Cardiac muscle cell (in vitro differentiated cells and primary cell): ENCODE measurements at regions not wholly inside any gene's neighbourhood (a gene's known extent, or its start where the extent isn't known, plus 50 kb on each side); places are given as distances from the start of the nearest gene placed in this dataset.

ENCODE experiments used
- DNase-seq, 2 donors: peaks; one replicate each; pipeline versions ENCODE4 v3.0.0 to v3.0.0-alpha.2; 2010 to 2017; ENCODE audit warnings: low read depth in 1 of 2, low spot score in 1 of 2
- H3K27ac ChIP-seq: fragments of 200-600 bp; sonication (generic); 2 replicates; pipeline ENCODE4 v1.5.1; 2016
- H3K27me3 ChIP-seq: fragments of 200-600 bp; sonication (generic); 2 replicates; pipeline ENCODE4 v1.6.0; 2016; ENCODE audit warnings: control low read depth
- H3K36me3 ChIP-seq: fragments of 200-600 bp; sonication (generic); 2 replicates; pipeline ENCODE4 v1.5.1; 2016; ENCODE audit warnings: control low read depth
- H3K4me1 ChIP-seq: fragments of 200-600 bp; sonication (generic); 2 replicates; pipeline ENCODE4 v1.8.1; 2017; ENCODE audit warnings: low read depth, mild to moderate bottlenecking, mixed run types
- H3K4me3 ChIP-seq: fragments of 200-600 bp; sonication (generic); 2 replicates; pipeline ENCODE4 v1.5.1; 2016; ENCODE audit warnings: mild to moderate bottlenecking
- H3K9me3 ChIP-seq: fragments of 200-600 bp; sonication (generic); 2 replicates; pipeline ENCODE4 v1.5.1; 2017; ENCODE audit warnings: low read depth, mild to moderate bottlenecking, control low read depth
- TF ChIP-seq, protein P1 (sequence below): IDR thresholded peaks from 2 replicates; pipeline ENCODE4 v1.5.1; 2012; ENCODE audit warnings: low read depth, mild to moderate bottlenecking, low read length

DNA sequence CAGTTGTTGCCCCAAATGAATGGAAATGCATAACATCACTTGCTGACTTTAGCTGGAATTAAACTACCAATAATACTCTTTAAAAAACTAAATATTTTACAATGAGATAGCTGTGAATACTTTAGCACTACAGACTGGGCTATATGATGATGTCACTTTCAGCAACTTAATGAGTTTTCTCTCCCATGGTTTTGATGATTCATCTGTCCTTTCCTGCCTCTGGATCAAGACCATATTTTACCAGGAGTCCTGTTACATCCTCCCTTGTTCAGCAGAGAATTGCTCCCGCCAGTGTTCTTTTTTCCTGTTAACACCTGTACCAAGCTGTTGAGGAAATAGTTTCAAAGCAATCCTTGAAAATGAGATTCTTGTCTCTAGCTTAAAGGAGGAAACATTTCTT, 543.0 kb downstream of the SPRY1 start:
- no peaks in the 10 kb centered on the region for H3K36me3 ChIP-seq
- H3K27me3 ChIP-seq: no peaks in the 10 kb centered on the region
- H3K4me1 ChIP-seq: peaks cover 3% of the 10 kb centered on the region
- DNase-seq: peak in 1 of 2 donors; percentile 82
- TF ChIP-seq, protein P1, sequence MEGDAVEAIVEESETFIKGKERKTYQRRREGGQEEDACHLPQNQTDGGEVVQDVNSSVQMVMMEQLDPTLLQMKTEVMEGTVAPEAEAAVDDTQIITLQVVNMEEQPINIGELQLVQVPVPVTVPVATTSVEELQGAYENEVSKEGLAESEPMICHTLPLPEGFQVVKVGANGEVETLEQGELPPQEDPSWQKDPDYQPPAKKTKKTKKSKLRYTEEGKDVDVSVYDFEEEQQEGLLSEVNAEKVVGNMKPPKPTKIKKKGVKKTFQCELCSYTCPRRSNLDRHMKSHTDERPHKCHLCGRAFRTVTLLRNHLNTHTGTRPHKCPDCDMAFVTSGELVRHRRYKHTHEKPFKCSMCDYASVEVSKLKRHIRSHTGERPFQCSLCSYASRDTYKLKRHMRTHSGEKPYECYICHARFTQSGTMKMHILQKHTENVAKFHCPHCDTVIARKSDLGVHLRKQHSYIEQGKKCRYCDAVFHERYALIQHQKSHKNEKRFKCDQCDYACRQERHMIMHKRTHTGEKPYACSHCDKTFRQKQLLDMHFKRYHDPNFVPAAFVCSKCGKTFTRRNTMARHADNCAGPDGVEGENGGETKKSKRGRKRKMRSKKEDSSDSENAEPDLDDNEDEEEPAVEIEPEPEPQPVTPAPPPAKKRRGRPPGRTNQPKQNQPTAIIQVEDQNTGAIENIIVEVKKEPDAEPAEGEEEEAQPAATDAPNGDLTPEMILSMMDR: no peak
- H3K9me3 ChIP-seq: no peaks in the 10 kb centered on the region
- no peak overlapping the region for H3K27ac ChIP-seq
- no peak overlapping the region for H3K4me3 ChIP-seq

DNA sequence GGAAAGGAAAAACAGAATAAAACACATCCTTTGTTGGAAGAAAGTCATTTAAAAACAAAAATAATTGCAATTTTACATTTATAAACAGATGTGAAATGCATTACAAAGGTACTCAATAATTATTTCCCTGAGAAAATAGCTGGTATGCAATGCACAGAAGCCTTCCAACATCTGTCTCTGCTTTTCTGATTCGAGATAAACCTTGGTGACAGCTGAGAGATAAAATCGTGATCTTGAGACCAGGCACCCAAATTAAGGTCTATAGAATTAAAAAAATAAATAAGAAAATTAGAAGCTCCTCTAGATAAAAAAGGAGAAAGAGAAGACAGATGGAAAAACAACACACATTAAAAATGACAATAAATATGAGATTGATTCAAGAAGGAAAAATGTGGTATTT, 544.0 kb downstream of the SPRY1 start:
- no peaks in the 10 kb centered on the region for H3K27me3 ChIP-seq
- no peaks in the 10 kb centered on the region for H3K9me3 ChIP-seq
- peaks cover 3% of the 10 kb centered on the region for H3K4me1 ChIP-seq
- TF ChIP-seq, protein P1: no peak
- H3K4me3 ChIP-seq: no peak overlapping the region
- H3K36me3 ChIP-seq: no peaks in the 10 kb centered on the region
- no peak overlapping the region for H3K27ac ChIP-seq
- no peak for DNase-seq

DNA sequence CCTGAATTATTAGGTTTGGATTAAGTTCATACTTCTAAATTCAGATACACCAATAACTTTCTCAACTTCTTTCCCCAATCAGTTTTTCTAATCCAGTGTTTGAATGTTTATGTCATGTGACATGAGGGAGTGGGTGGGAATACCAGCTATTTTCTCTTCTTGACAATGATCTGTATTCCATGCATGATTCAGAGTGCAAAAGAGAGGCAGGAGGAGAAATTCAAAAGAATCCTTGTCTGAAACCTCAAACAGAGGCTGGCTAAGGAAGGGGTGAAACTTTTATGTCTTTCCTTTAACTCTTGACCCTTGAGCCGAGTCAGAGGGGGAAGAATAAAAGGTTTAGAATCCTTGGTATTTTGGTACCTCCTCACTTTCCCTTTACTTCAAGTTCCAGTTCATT, 544.7 kb downstream of the SPRY1 start:
- H3K27ac ChIP-seq: no peak overlapping the region
- DNase-seq: peak in 1 of 2 donors; percentile 21
- TF ChIP-seq, protein P1: no peak

DNA sequence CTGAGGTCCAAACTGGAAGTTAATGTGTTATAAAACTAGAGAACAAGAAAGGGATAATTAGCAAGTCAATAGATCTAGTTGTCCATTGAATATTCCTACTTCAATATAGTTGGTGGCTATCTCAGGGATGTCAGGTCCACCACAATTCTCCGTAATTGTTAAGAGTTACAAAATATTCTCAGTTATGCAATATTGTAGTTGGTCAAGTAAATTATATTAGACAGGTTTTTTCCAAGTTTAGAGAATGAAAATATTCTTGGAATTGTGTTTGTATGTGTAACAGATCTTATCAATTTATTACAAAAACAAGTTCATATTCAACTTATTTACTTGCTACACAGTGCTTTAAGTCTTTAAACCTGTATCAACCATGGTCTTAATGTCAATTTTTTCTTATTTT, 547.4 kb downstream of the SPRY1 start:
- Histone ChIP-seq H3K27me3 (no peaks in the 10 kb centered on the region), H3K27ac (no peak overlapping the region), H3K9me3 (no peaks in the 10 kb centered on the region), H3K36me3 (no peaks in the 10 kb centered on the region), H3K4me3 (no peak overlapping the region), H3K4me1 (no peaks in the 10 kb centered on the region)
- TF ChIP-seq, protein P1: no peak
- DNase-seq: peak in 1 of 2 donors; percentile 17

More for the DNA sequence above, 544.7 kb downstream of the SPRY1 start:
- Histone ChIP-seq H3K36me3 (no peaks in the 10 kb centered on the region), H3K27me3 (no peaks in the 10 kb centered on the region), H3K4me1 (peaks cover 3% of the 10 kb centered on the region), H3K4me3 (no peak overlapping the region), H3K9me3 (no peaks in the 10 kb centered on the region)

DNA sequence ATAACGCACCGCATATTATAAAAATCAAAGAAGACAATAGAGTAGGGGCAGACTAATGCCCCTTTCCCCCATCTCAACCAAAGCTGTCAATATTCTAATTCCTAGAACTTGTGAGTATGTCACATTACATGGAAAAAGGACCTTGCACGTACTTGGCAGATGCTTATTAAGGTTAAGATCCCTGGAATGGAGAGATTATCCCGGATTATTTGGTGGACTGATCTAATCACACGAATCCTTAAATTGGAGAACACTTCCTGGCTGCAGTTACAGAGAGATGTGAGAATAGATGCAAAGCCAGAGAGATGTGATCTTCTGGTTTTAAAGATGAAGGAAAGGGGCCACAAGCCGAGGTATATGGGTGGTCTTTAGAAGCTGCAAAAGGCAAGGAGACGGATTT, 548.7 kb downstream of the SPRY1 start:
- no peak overlapping the region for H3K27ac ChIP-seq
- H3K36me3 ChIP-seq: no peaks in the 10 kb centered on the region
- H3K4me3 ChIP-seq: no peak overlapping the region
- H3K27me3 ChIP-seq: no peaks in the 10 kb centered on the region
- no peaks in the 10 kb centered on the region for H3K9me3 ChIP-seq
- DNase-seq: no peak
- H3K4me1 ChIP-seq: no peaks in the 10 kb centered on the region
- TF ChIP-seq, protein P1: no peak

DNA sequence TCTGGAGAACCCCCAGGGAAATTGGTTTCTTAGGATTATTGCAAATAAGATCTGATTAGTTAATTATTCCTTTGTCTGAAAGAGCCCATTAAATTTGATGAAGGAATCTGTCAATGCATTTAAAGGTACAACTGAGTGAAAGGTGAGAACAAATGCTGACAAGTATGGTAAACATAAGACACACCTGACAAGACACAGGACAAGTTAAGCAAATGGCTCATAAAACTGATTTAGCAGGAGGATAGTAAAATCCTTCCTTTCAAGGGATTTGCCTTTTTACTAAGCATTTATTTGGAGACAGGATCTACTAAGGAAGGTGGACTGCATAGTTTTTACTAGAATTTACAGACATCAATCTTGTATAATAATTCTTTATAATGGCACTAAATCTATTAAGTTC, 553.9 kb downstream of the SPRY1 start:
- Histone ChIP-seq H3K36me3 (no peaks in the 10 kb centered on the region), H3K27ac (no peak overlapping the region), H3K4me1 (no peaks in the 10 kb centered on the region), H3K4me3 (no peak overlapping the region), H3K9me3 (no peaks in the 10 kb centered on the region), H3K27me3 (no peaks in the 10 kb centered on the region)
- no peak for DNase-seq
- TF ChIP-seq, protein P1: no peak
